Gastrocnemius medialis (tissue), 4 donors: ENCODE measurements at regions not wholly inside any gene's neighbourhood (a gene's known extent, or its start where the extent isn't known, plus 50 kb on each side); places are given as distances from the start of the nearest gene placed in this dataset.

Experiments used
- POLR2A ChIP-seq, 2 donors: fragments of 450-650 bp; IDR thresholded peaks; one replicate each; pipeline ENCODE4 v1.6.1; 2017; ENCODE audit warnings: antibody characterized with exemption in 2 of 2, mild to moderate bottlenecking in 2 of 2, moderate library complexity in 2 of 2
- TF ChIP-seq, protein P1 (sequence below), 5 experiments: fragments of 450-650 bp in 3 of 5; fragments of 200-600 bp in 2 of 5; sonication (generic) in 2 of 5; IDR thresholded peaks in 4 of 5; conservative IDR thresholded peaks in 1 of 5; 1 replicate in 4 of 5; 2 replicates in 1 of 5; pipeline ENCODE4 v1.5.1; 2016 to 2019; ENCODE audit warnings: antibody characterized with exemption in 5 of 5, mild to moderate bottlenecking in 3 of 5, moderate library complexity in 3 of 5

DNA sequence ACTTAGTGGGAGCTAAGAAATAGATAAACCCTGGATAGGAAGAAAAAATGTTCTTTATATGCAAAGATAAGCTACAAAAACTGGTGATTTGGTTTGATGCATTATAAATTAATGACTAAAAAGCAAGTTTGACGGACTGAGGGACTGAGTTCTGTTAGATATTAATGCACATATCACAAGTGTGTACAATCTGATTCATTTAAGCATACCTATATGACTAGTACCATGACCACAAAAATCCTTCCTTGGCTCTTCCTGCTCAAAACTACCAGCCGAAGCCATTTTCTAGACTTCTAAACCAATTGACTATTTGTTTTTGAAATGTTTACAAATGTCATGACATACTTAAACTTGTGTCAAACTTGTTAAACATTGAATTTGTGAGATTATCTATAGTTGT lies 374.5 kb upstream of the MON1B start:
- TF ChIP-seq, protein P1, sequence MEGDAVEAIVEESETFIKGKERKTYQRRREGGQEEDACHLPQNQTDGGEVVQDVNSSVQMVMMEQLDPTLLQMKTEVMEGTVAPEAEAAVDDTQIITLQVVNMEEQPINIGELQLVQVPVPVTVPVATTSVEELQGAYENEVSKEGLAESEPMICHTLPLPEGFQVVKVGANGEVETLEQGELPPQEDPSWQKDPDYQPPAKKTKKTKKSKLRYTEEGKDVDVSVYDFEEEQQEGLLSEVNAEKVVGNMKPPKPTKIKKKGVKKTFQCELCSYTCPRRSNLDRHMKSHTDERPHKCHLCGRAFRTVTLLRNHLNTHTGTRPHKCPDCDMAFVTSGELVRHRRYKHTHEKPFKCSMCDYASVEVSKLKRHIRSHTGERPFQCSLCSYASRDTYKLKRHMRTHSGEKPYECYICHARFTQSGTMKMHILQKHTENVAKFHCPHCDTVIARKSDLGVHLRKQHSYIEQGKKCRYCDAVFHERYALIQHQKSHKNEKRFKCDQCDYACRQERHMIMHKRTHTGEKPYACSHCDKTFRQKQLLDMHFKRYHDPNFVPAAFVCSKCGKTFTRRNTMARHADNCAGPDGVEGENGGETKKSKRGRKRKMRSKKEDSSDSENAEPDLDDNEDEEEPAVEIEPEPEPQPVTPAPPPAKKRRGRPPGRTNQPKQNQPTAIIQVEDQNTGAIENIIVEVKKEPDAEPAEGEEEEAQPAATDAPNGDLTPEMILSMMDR (IDR thresholded peaks at IDR 0.05 in 4 of 5, conservative IDR thresholded peaks at IDR 0.05 in 1 of 5) = no peak
- TF ChIP-seq POLR2A (IDR thresholded peaks at IDR 0.05) = no peak
